DOHH2 (cell line): ENCODE measurements at regions not wholly inside any gene's neighbourhood (a gene's known extent, or its start where the extent isn't known, plus 50 kb on each side); places are given as distances from the start of the nearest gene placed in this dataset.

Experiments used
- H3F3A ChIP-seq: fragments of 200-600 bp; sonication (generic), shearing (Covaris generic); 2 replicates; pipeline ENCODE4 v1.6.0; 2016; ENCODE audit warnings: antibody characterized with exemption, mild to moderate bottlenecking; ENCODE audit not compliant: control insufficient read depth, insufficient read depth
- H3K27ac ChIP-seq: fragments of 200-600 bp; sonication (generic); 2 replicates; pipeline ENCODE4 v1.5.1; 2014; ENCODE audit warnings: low read depth, mild to moderate bottlenecking, low read length, moderate library complexity
- H3K27me3 ChIP-seq: fragments of 200-600 bp; sonication (generic); 2 replicates; pipeline ENCODE4 v1.6.1; 2014; ENCODE audit warnings: mild to moderate bottlenecking, low read length, mixed read lengths; ENCODE audit not compliant: control insufficient read depth
- H3K36me3 ChIP-seq: fragments of 200-600 bp; sonication (generic); 2 replicates; pipeline ENCODE4 v1.6.1; 2014; ENCODE audit warnings: mild to moderate bottlenecking, low read length, moderate library complexity, mixed read lengths; ENCODE audit not compliant: control insufficient read depth
- H3K4me1 ChIP-seq: fragments of 200-600 bp; sonication (generic); 2 replicates; pipeline ENCODE4 v1.6.1; 2014; ENCODE audit warnings: mild to moderate bottlenecking, low read length, mixed read lengths; ENCODE audit not compliant: control insufficient read depth
- H3K4me2 ChIP-seq: fragments of 200-600 bp; sonication (generic); 2 replicates; pipeline ENCODE4 v1.6.0; 2014; ENCODE audit warnings: mild to moderate bottlenecking, low read length, moderate library complexity
- H3K4me3 ChIP-seq: fragments of 200-600 bp; sonication (generic); 2 replicates; pipeline ENCODE4 v1.5.1; 2014; ENCODE audit warnings: mild to moderate bottlenecking, low read length, mixed read lengths
- H3K79me2 ChIP-seq: fragments of 200-600 bp; sonication (generic); 2 replicates; pipeline ENCODE4 v1.6.1; 2014; ENCODE audit warnings: mild to moderate bottlenecking, low read length, mixed read lengths; ENCODE audit not compliant: control insufficient read depth
- H3K9me2 ChIP-seq: fragments of 200-600 bp; sonication (generic); replicated peaks from 2 replicates; pipeline ENCODE4 v1.6.1; 2014; ENCODE audit warnings: mild to moderate bottlenecking, low read length, mixed read lengths; ENCODE audit not compliant: control insufficient read depth
- H3K9me3 ChIP-seq: fragments of 200-600 bp; sonication (generic); 2 replicates; pipeline ENCODE4 v1.6.1; 2014; ENCODE audit warnings: antibody characterized with exemption, low read length, mixed read lengths; ENCODE audit not compliant: control insufficient read depth, insufficient read depth
- H4K20me1 ChIP-seq: fragments of 200-600 bp; sonication (generic); 2 replicates; pipeline ENCODE4 v1.6.0; 2014; ENCODE audit warnings: low read depth, mild to moderate bottlenecking, antibody characterized with exemption, low read length, moderate library complexity; ENCODE audit not compliant: control insufficient read depth, insufficient read depth
- CTCF ChIP-seq: fragments of 200-600 bp; sonication (generic); IDR thresholded peaks from one replicate; pipeline ENCODE4 v1.5.1; 2014; ENCODE audit warnings: antibody characterized with exemption, mild to moderate bottlenecking, low read depth, low read length; ENCODE audit not compliant: poor library complexity, severe bottlenecking
- EZH2phosphoT487 ChIP-seq: fragments of 200-600 bp; sonication (generic); IDR thresholded peaks from 2 replicates; pipeline ENCODE4 v1.6.1; 2017; ENCODE audit warnings: borderline replicate concordance, mild to moderate bottlenecking, antibody characterized with exemption, low read length, moderate library complexity, mixed read lengths

- Histone ChIP-seq H3K36me3 (no peaks in the 10 kb centered on the region), H3K27ac (no peak overlapping the region), H3K9me3 (peaks cover 4% of the 10 kb centered on the region), H3K4me1 (no peaks in the 10 kb centered on the region), H3K9me2 (no peaks in the 10 kb centered on the region), H3K4me3 (no peak overlapping the region), H3K4me2 (no peak overlapping the region), H3K27me3 (0 out of 2 replicates have a peak, but pooled peaks cover 5% of the 10 kb centered on the region), H3K79me2 (no peaks in the 10 kb centered on the region), H4K20me1 (no peaks in the 10 kb centered on the region), H3F3A (no peaks in the 10 kb centered on the region)
- TF ChIP-seq EZH2phosphoT487 (no peak), CTCF (no peak)
Measured at GRCh38 chr10:78326372-78326771, 292.7 kb downstream of the RPS24 start.

- peaks cover 4% of the 10 kb centered on the region for H3K9me3 ChIP-seq
- H3K4me2 ChIP-seq = no peak overlapping the region
- H3K27ac ChIP-seq = no peak overlapping the region
- no peak overlapping the region for H3K4me3 ChIP-seq
- no peaks in the 10 kb centered on the region for H3K36me3 ChIP-seq
- H3K79me2 ChIP-seq = no peaks in the 10 kb centered on the region
- H3F3A ChIP-seq = no peaks in the 10 kb centered on the region
- H3K9me2 ChIP-seq = no peaks in the 10 kb centered on the region
- no peaks in the 10 kb centered on the region for H4K20me1 ChIP-seq
- H3K4me1 ChIP-seq = no peaks in the 10 kb centered on the region
- 0 out of 2 replicates have a peak, but pooled peaks cover 5% of the 10 kb centered on the region for H3K27me3 ChIP-seq
- TF ChIP-seq EZH2phosphoT487 (no peak), CTCF (no peak)
Measured at GRCh38 chr10:78327778-78328591, 294.3 kb downstream of the RPS24 start.

GRCh38 chr10:78328592-78329404 is 295.1 kb downstream of the RPS24 start:
- no peak overlapping the region for H3K4me2 ChIP-seq
- TF ChIP-seq EZH2phosphoT487 (no peak), CTCF (no peak)
- no peaks in the 10 kb centered on the region for H3K36me3 ChIP-seq

More at GRCh38 chr10:78328592-78329404, 295.1 kb downstream of the RPS24 start:
- H3K9me2 ChIP-seq = no peaks in the 10 kb centered on the region
- 0 out of 2 replicates have a peak, but pooled peaks cover 2% of the 10 kb centered on the region for H3K27me3 ChIP-seq
- no peaks in the 10 kb centered on the region for H4K20me1 ChIP-seq
- H3K4me3 ChIP-seq = no peak overlapping the region
- no peaks in the 10 kb centered on the region for H3F3A ChIP-seq
- no peaks in the 10 kb centered on the region for H3K79me2 ChIP-seq
- H3K4me1 ChIP-seq = no peaks in the 10 kb centered on the region
- peaks cover 4% of the 10 kb centered on the region for H3K9me3 ChIP-seq
- no peak overlapping the region for H3K27ac ChIP-seq
